ENCODE measurements at regions not wholly inside any gene's neighbourhood (a gene's known extent, or its start where the extent isn't known, plus 50 kb on each side); places are given as distances from the start of the nearest gene placed in this dataset.
A peak's percentile ranks its signal among the peaks of the same experiment; 100 is the strongest.
"Not testable (repeated sequence)": the region's sequence is repeated elsewhere in the genome, so short reads cannot be mapped to it uniquely, and the experiment has no call there.

DNA sequence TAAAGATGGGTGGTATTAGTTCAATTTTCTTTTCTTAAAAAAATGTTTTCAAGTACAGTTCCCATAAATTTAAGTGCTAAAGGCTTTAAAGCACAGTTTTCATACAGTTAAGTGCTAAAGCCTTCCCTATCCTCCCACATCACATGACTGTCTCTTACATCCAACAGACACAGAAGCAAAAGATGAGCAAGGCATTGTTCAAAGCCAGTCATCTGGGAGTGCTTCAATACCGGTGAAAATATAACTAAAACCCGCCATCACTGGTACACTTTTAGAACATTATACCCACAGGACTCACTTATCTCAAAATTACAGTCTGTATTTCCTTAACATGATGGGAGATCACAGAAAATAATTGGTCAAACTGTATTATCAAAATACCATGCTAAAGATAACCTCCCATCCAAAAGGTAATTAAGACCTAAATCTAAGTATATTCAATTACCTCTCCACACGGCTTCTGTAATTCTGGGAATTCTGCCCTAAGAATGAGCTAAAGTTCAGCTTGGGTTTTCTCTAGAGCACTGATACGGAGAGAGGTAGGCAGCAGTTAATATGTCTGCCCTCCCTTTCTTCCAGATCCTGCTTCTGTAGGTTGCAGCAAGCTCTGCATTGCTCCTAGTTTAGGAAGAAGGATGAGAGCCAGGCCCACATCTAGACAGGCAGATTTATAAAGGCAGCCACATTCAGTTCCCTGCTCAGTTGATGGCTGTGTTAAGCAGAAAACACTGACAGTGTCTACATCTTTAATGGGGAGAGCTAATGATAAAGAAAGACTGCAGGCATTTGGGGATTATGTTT, 474.8 kb upstream of the PFKP start:
- DNase-seq (ENCODE audit: insufficient read length, low spot score) (no peak), FAIRE-seq (no peak)

DNA sequence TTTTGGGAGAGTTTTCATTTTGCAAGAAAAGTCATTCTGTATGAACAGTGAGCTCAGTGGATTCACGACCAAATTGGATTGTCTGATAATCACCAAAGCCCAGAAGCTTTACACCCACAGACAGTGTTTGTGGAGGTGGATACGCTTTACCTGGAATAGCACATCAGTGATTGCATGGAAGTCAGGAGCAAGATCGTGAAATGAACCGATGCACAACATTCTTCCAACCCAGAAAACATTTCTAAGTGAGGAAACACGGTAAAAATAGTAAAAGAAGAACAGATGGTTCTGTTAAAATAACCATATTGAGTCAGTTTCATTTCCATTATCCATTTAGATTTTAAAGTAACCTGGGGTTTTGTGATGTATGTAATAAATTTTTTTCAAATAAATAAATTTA, 478.2 kb upstream of the PFKP start:
- FAIRE-seq (no peak), DNase-seq (ENCODE audit: insufficient read length, low spot score) (no peak)

DNA sequence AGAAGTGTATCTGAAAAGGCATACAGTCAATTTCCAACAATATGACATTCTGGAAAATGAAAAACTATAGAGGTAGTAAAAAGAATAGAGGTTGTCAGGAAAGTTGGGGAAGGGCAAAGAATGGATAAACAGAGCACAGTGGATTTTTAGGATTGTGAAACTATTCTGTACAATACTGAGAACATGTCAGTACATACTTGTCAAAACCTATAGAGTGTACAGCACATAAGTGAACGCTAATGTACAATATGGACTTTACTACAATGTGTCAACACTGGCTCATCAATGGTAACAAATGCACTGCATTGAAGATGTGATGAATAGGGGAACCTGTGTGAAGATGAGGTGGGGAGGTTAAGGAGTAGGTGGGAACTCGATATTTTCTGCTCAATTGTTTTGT, 483.0 kb upstream of the PFKP start:
- FAIRE-seq: no peak
- no peak for DNase-seq (ENCODE audit: insufficient read length, low spot score)

DNA sequence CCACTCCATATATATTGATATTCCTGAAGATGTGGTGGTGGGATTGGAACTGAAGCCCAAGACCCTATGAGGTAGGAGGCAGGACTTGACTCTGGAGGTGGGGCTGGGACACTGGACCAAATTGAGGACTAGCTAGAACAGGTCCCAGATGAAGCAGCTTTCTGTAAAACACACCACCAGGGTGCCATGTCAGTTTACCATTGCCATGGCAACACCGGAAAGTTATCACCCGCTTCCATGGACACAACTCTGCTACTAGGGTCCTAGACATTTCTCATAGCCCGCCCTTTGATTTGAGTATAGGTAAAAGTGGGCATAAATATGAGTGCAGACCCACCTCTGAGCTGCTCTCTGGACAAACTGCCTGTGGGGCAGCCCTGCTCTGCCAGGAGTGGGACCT, 490.5 kb upstream of the PFKP start:
- no peak for FAIRE-seq
- DNase-seq (ENCODE audit: insufficient read length, low spot score): no peak

DNA sequence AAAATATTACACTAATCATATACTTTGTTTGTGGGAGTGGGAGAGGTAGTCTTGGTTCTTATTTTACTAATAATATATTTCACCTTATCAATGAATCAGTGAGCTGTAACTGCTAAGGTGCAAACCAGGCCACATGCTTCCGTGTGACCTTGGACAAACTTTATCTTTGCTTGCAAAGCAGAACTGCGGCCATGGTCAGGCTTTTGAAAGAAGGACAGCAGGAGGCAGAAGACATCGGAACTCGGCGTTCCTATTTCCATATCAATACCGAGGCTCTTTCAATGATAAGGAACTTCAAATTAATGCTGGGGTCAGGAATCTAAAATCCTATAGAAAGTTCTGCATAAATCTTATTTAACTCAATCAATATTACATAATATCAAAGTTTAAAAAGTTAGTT, 491.9 kb upstream of the PFKP start:
- DNase-seq (ENCODE audit: insufficient read length, low spot score) (no peak), FAIRE-seq (no peak)

DNA sequence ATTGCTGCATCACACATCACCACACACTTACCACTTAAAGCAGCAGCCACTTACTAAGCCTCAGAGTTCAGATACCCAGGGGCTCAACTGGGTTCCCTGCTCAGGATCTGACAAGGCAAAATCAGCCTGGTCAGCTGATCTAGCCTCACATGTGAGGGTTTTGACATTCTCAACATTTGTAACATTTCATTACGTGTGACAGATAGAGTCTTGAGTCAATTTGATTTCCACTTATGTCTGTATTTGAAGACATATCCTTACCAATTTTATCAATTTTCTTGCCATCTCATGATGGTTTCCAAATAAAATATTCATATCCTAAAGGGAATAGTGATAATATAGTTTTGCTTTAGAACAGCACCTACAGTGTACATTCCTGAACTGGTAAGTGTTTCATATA, 494.7 kb upstream of the PFKP start:
- DNase-seq (ENCODE audit: insufficient read length, low spot score): no peak
- no peak for FAIRE-seq

DNA sequence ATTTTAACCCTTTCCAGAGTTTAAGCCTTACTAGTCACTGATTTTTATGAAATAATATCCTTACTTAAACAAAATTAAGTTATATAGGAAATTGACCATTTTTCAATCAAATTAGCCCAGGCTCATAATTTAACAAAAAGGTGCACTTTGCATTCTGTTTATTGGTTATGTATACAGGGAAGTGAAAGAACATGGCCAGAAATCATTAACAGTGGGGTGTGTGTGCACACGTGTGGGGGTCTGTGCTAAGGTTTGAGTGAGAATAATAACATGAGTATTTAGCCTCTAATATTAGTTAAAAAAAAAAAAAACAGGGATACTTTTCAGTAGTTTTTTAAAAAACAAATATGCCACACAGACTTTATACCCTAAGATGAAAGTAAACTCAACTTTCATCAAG, 510.5 kb upstream of the PFKP start:
- DNase-seq (ENCODE audit: insufficient read length, low spot score) (no peak), FAIRE-seq (no peak)

DNA sequence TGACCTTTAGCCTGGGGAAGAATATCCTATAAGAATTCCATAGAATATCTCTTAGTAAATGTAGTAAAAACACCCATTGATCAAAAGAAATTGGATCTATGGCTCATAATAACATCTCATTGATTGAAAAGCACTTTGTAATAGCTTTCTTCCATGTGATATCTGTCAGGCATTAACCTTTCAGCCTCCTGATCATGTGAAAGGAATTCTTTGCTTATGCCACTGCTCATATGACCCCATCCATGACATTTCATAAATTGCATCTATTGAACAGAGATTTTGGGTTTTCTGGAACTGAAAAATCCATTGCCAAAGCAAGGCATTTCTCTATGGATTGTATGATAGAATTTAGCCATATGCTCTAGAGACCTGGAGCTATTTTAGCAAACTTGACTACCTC, 519.3 kb upstream of the PFKP start:
- DNase-seq (ENCODE audit: insufficient read length, low spot score): no peak
- no peak for FAIRE-seq

DNA sequence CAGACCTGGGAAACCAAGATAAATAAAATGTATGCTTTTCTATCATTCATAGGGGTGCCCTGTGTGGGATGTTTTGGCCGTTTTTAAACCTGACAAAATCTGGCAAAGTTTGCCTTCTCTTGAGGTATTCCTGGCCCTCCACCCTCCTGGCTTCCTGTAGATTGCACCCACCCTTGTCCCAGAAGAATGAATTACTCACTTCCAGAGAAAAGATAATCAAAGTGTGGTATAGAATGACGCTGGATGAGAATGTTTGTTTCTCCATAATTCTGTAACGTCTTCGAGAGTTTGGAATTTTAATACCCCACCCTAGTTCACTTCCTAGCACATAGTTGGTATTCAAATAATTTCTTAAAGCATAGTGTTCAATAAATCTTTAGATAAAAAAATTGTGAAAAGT, 519.7 kb upstream of the PFKP start:
- no peak for DNase-seq (ENCODE audit: insufficient read length, low spot score)
- FAIRE-seq: no peak

DNA sequence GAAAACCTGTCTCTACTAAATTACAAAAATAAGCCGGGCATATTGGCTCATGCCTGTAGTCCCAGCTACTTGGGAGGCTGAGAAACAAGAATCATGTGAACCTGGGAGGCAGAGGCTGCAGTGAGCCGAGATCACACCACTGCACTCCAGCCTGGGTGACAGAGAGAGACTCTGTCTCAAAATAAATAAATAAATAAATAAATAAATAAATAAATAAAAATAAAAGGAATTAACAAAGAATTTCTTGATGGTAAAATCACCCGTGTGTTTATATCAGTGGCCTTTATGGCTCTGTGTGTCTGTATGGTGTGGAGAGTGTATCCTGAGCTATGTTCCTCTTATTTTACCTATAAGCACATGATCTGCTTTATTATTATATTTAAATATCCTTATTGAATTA, 520.5 kb upstream of the PFKP start:
- not testable (repeated sequence) for DNase-seq (ENCODE audit: insufficient read length, low spot score); FAIRE-seq

DNA sequence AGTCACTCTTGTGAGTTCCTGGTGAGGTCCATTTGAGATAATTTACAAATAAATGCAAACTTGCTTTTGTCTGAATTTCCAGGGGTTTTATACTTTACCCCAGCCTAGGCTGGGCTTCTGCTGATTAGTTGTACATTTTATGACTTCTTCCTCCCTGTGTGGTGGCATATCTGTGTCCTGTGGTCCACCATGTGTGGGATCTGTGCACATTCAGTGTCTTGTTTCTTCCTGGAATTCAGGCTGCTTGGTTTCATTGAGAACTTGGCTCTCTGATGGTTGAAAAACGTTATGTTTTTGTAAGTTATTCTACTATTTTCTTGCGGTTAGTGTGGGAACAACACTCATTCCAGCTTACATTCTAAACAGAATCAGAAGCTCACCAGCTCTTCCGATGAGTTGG, 523.4 kb upstream of the PFKP start:
- FAIRE-seq (no peak), DNase-seq (ENCODE audit: insufficient read length, low spot score) (no peak)

DNA sequence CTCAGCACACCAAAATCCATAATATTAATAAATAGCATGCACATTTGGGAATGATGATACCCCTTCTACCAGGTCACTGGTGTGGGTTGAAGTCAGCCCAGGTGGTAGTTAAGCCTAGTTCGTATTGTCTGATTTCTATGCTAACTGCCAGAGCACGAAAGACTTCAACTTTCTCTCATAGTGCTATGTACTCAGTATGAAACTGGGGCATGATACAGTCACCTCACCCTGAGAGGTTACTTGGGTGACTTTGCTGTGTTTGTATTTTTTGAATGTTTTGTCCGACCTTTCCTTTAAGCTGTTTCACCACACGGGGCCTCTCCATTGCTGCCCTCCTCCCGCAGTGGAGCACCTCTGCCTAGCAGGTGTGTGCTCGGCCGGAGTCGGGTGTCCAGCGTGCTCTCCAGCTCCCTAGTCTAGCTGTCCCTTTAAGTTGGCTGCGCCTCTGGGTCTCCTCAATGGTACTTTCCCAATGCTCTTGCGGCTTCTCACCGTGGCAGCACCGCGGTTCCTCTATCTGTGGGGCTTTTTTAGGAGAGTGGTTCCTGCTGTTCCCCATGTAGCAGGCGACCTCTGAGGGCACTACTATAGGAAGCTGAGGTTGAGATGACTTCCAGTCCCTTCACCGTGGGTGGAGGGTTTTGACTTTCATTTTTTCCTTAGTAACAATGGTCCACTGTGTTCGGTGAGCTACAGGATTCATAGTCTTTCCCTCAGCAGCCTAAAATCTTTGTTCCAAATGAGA, 524.0 kb upstream of the PFKP start:
- FAIRE-seq: no peak
- DNase-seq (ENCODE audit: insufficient read length, low spot score): no peak

DNA sequence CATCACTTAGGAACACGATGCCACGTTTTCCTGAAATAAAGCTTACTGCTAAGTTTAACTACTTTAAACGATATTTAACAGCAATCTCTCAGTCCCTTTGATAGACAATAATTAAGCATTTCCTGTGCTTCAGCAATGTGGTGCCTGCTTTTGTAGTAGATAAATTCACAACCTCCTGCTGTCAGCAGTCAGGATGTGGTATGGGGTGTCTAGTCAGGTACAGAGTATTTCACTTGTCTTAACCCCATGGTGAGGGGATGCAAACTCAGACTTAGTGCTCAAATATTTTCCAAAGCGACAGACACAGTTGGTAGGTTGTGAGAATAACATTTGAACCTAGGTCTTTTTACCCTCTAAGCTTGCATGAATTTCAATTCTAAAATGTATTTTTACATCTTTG, 526.2 kb upstream of the PFKP start:
- FAIRE-seq (no peak), DNase-seq (ENCODE audit: insufficient read length, low spot score) (no peak)

DNA sequence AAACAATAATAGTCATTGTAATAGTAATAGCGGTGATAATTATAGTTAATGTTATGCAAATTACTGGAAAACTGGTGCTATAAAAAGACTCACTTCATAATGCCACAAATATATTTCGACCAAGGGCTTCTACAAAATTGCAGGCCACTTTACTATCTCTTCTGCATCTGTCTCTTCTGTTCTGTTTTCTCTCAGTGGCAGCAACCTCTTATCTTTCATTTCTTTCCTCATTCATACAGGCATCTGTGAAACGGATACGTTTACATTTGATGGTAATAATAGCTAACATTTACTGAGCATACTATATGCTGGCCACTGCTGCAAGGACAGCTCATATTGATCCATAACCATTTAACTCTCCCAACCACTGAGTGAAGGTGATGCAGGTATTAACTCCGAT, 537.4 kb upstream of the PFKP start:
- DNase-seq (ENCODE audit: insufficient read length, low spot score): no peak
- no peak for FAIRE-seq

DNA sequence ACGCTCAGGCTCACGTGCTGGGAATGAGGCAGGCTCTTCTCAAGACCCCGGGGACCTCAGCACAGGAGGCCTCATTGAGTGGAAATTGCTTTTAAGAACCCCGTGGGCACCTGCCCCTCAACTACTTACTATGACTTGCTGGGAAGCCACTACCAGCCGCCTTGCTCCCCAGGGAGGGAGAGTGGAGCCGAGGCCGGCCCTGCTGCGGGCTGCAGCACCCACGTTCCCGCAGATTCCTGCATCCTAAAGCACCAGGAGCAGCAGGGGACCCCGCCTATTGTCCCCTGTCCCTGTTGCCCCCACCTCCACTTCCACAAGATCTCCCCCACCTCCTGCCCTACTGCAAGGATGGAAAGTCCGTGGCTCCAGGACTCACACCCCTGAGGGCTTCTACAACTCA, 541.6 kb upstream of the PFKP start:
- DNase-seq (ENCODE audit: insufficient read length, low spot score): no peak
- no peak for FAIRE-seq

DNA sequence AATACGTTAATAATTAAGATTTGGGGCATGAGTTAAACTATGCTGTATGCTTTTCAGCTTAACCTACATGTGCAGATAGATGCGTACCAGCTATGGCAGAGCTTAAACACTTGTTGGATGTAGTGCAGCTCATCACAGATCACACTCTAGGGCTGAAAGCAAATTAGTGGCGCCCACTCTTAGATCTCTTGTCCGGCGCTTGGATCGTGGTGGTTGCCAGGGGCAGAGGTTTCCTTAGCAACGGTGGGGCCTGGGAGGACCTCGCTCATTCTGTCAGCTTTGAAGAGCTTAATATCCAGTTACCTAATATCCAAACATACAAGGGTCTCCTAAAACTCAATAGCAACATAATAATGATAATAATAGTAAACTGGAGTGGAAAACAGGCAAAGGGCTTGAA, 548.2 kb upstream of the PFKP start:
- no peak for DNase-seq (ENCODE audit: insufficient read length, low spot score)
- no peak for FAIRE-seq

DNA sequence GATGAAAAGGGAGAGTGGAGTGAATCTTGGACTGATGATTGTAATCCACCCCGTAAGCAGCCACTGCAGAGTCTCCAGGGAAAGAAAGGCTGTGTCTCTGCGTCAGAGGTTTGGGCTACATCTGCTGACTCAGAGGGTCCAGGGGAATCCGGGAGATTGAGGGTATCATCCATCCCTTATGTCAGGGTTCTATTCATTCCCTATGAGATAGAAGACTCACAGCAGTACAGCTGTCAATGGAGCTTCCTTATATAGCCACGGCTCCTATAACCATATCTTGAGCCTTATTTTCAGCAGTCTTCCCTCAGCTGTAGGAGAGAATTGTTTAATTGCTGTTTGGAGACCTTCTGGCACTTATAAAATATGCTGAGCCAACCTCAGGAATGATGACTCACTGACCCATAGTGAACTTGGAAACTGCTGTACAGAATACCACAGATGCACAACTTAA, 558.2 kb upstream of the PFKP start:
- DNase-seq (ENCODE audit: insufficient read length, low spot score) (peak; percentile 54), FAIRE-seq (no peak)

DNA sequence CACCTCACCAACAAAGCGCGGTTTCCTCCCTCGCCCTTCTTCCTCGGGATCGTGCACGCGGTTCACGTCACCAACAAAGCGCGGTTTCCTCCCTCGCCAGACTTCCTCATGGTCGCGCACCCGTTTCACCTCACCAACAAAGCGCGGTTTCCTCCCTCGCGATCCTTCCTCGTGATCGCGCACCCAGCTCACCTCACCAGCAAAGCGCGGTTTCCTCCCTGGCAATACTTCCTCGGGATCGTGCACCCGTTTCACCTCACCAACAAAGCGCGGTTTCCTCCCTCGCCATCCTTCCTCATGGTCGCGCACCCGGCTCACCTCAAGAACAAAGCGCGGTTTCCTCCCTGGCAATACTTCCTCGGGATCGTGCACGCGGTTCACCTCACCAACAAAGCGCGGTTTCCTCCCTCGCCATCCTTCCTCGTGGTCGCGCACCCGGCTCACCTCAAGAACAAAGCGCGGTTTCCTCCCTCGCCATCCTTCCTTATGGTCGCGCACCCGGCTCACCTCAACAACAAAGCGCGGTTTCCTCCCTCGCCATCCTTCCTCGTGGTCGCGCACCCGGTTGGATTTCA, 565.9 kb upstream of the PFKP start:
- DNase-seq (ENCODE audit: insufficient read length, low spot score); FAIRE-seq: not testable (repeated sequence)

DNA sequence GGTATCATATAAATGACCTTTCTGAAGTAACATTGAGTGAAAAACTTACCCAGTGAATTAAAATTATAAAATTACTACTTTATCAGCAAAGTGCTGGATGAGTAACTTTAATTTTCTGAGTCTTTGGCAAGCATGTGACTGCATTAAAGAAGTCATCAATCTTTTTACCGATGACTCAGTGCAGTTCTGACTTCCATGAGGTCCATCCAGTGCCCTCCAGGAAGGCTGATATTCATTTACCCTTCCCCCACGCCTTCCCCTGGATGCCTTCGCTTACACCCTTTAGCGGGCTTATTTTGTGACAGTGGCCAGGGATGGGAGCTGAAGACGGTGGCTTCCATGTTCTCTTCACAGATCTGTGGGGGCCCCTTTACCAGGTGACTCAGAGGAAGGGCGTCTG, 572.9 kb upstream of the PFKP start:
- FAIRE-seq: no peak

DNA sequence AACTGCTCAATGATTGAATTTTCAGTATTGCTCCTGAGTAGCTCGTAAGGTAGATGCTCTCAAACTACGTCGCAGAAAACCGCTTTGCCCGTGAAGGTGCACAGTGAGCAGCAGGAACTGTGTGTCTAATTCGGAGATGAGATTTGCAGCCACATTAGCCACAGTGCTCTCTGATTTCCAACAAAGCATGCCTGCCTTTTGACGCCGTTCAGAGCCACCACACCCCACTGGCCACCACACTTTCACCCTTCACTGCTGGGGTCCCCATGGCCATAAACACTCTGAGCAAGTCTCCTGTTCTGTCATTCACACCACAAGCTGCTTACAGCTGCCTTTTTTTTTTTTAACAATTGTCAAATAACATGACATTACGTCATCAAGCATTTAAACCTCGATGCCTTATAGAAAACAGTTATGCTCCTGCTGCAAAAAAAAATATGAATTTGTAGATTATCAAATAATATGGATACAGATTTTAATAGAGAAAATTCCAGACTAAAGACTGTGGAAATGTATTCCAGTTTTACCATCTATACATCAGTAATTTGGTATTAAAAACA, 578.8 kb upstream of the PFKP start:
- FAIRE-seq (no peak), DNase-seq (ENCODE audit: insufficient read length, low spot score) (no peak)

More for the DNA sequence above, 572.9 kb upstream of the PFKP start:
- peak; percentile 15 for DNase-seq (ENCODE audit: insufficient read length, low spot score)

DNA sequence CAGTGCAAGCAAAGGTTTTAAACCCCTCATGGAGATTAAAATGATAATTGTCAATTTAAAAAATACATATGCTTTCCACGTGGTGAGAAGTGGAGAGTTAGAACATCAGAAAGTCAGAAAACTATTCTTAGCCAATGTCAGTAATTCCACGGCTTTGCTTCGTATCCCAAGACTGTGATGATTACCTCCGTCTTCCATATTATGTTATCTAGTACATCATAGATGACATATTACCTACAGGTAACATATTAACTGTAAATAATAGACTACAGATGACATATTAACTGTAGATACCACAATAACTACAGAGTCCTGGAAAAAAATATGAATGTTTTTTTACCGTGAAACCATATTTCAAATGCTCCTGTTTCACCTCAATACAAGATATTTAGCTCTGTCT, 579.4 kb upstream of the PFKP start:
- DNase-seq (ENCODE audit: insufficient read length, low spot score) (no peak), FAIRE-seq (no peak)

DNA sequence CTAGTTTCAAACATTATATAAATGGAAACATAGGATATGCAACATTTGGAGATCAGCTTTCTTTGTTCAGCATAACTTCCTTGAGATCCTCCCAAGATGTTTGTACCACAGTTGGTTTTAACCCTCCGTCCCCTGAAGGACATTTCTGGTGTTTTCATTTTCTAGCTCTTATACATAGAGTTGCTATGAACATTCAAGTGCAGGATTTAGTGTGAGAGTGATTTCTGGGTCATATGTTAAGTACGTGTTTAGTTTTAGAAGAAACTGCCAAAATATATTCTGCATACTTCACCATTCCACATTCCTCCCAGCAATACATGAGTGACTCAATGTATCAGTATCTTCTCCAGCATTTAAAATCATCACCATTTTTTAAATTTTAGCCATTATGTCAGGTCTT, 588.7 kb upstream of the PFKP start:
- no peak for DNase-seq (ENCODE audit: insufficient read length, low spot score)
- FAIRE-seq: no peak
